HG02610 (cell line): ENCODE measurements at regions not wholly inside any gene's neighbourhood (a gene's known extent, or its start where the extent isn't known, plus 50 kb on each side); places are given as distances from the start of the nearest gene placed in this dataset.

Source experiments
- ATAC-seq: cut with Tn5 transposase; IDR thresholded peaks from one replicate; pipeline ENCODE4 v1.9.1; 2021; ENCODE audit warnings: mild to moderate bottlenecking, moderate library complexity; ENCODE audit not compliant: unreplicated experiment

GRCh38 chr6:95487817-95488216, 89.5 kb upstream of the MANEA start:
- no peak for ATAC-seq

GRCh38 chr6:95489185-95489863, 88.0 kb upstream of the MANEA start:
- no peak for ATAC-seq

- ATAC-seq = no peak
Observed at GRCh38 chr6:95496769-95497426, 80.4 kb upstream of the MANEA start.

DNA sequence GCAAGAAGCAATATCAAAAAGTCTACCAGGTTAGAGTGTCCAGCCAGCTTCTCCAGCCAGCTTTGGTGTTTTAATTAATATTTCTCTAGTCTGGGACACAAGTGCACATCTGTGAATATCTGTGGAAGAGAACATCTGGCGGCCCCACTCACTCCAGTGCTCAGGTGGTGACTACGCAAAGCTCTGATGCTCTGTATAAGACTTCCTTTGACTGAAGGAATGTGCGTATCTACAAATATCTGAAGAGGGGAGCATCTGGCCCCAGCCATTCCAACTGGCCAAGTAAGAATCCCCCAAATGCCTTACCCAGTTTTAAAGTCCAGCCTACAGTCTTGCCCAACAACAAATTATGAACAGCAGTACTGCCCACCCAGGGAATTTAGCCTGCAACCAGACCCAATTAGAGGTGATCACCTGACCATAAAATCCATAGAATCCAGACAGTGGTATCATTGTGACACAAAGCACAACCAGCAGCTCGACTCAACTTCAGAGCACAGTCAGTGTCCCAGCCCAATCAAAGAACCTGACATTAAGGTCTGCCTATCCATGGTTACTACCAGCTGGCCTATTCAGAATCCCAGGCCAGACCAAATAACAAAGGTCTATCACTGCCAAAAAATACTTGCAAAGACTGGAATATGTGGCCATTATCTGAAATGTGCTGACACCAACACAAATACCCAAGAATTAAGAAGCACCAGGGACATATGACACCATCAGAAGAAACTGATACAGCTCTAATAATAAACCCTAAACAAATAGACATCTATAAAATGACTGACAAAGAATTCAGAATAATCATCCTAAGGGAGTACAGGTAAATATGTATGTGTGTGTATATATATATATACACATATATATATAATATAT, 76.1 kb upstream of the MANEA start:
- no peak for ATAC-seq

GRCh38 chr6:95503568-95503967, 73.8 kb upstream of the MANEA start:
- ATAC-seq = no peak

DNA sequence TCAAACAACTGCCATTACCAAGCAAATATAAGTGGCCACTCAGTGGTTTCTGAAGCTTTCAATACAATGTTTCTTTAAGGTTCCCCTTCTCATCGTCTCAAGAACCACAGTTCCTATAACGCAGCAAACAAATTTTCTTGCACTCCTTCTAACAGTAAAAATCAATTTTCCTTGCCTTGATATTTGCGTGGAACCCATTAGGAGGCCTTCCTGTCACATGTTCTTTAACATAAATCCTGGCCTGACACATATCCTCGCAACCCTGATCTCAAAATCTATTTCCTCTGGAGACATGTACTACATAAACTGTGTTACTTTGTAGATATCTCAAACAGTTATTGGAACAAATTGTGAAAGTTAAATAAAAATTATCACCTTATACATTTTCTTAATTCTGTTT, 65.9 kb upstream of the MANEA start:
- ATAC-seq = no peak

DNA sequence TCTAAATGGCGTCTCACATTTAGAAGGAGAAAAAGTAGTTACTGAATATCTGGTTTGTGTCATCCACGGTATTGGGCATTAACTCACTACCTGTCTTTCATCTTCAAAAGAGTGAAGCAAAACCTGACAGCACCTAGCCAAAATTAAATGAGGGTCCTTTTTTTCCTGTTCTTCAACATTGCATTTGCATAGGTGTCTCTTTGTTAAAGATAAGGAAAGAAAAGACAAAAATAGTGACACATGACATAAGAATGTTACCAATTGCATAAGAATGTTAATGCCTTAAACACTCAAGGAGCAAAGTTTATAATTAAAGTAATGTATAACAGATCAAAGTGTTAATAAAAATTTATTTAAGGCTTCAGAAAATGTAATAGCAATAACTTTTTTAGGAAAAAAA, 61.4 kb upstream of the MANEA start:
- no peak for ATAC-seq

- no peak for ATAC-seq
Observed at GRCh38 chr6:95517004-95517403, 60.3 kb upstream of the MANEA start.

DNA sequence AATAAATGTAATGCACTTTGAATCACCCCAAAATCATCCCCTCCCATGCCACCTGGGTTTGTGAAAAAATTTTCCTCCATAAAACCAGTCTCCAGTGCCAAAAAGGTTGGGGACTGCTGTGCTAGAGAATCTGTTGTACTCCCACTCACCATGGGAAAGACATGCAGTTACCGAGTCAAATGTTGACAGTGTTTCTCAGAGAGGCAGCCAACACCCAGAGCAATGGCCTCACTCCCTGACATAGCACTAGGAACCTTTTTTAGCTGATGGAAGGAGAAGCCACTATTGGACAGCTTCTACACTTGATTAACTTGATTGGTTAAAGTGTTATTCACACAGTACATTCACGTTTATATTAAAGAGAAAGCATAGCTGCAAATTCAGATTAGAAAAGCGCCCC, 59.8 kb upstream of the MANEA start:
- ATAC-seq = no peak

- ATAC-seq = no peak
Observed at GRCh38 chr6:95518630-95519227, 58.6 kb upstream of the MANEA start.

- no peak for ATAC-seq
Observed at GRCh38 chr6:95519228-95520037, 57.9 kb upstream of the MANEA start.

DNA sequence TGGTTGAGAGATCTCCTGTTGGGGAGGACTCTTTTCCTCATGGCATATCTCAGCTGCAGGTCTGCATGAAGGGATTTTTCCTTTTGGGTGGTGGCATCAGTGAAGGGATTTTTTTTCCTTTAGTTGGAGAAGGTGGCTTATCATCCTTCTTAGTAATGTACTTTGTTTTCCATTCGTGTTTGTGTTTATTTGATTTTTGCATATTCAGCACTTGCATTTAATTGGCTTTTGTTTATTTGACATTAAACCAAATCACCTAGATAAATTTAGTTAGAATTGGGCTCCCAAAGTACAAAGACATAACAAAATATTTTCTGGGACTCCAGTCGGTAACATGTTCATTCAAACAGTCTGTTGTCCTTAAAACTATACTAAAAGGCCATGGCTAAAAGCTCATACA, 56.2 kb upstream of the MANEA start:
- ATAC-seq = no peak
